GM18951 (cell line): ENCODE measurements at regions not wholly inside any gene's neighbourhood (a gene's known extent, or its start where the extent isn't known, plus 50 kb on each side); places are given as distances from the start of the nearest gene placed in this dataset.
"Not testable (repeated sequence)": the region's sequence is repeated elsewhere in the genome, so short reads cannot be mapped to it uniquely, and the experiment has no call there.

Experiments used
- POLR2A ChIP-seq: IDR thresholded peaks from 4 replicates; pipeline ENCODE4 v1.6.1; 2011; ENCODE audit warnings: mild to moderate bottlenecking; ENCODE audit not compliant: insufficient read length, insufficient read depth; ENCODE audit errors: extremely low read depth
- in situ Hi-C: fragments of 300-500 bp; cut with MboI; formaldehyde crosslinking; loops from one replicate; pipeline ENCODE4 v1.12.0; 2022; ENCODE audit warnings: low sequenced_read_pairs, mixed read lengths, inconsistent platforms; ENCODE audit not compliant: unreplicated experiment

- no peak for TF ChIP-seq POLR2A
- in situ Hi-C loops = no loop called here
These were observed 582.9 kb upstream of the ANKRD30A start for GRCh38 chr10:36542493-36542892.

GRCh38 chr10:36540611-36541010 lies 584.8 kb upstream of the ANKRD30A start:
- in situ Hi-C loops = no loop called here
- TF ChIP-seq POLR2A = no peak

GRCh38 chr10:36538953-36539586 lies 586.3 kb upstream of the ANKRD30A start:
- TF ChIP-seq POLR2A = no peak
- in situ Hi-C loops = no loop called here

- in situ Hi-C loops = no loop called here
- no peak for TF ChIP-seq POLR2A
These were observed 590.9 kb upstream of the ANKRD30A start for GRCh38 chr10:36534471-36535002.

GRCh38 chr10:36533861-36534260 lies 591.5 kb upstream of the ANKRD30A start:
- in situ Hi-C loops = no loop called here
- TF ChIP-seq POLR2A = no peak

- no peak for TF ChIP-seq POLR2A
- in situ Hi-C loops = no loop called here
These were observed 592.1 kb upstream of the ANKRD30A start for GRCh38 chr10:36533316-36533715.

GRCh38 chr10:36531621-36532020 lies 593.8 kb upstream of the ANKRD30A start:
- no peak for TF ChIP-seq POLR2A
- in situ Hi-C loops = no loop called here

- TF ChIP-seq POLR2A = no peak
- in situ Hi-C loops = no loop called here
These were observed 599.4 kb upstream of the ANKRD30A start for GRCh38 chr10:36526033-36526432.

GRCh38 chr10:36524126-36524525 lies 601.3 kb upstream of the ANKRD30A start:
- in situ Hi-C loops = not testable (repeated sequence)

GRCh38 chr10:36519909-36520308 lies 605.5 kb upstream of the ANKRD30A start:
- in situ Hi-C loops = no loop called here
- no peak for TF ChIP-seq POLR2A

- no peak for TF ChIP-seq POLR2A
- in situ Hi-C loops = no loop called here
These were observed 609.1 kb upstream of the ANKRD30A start for GRCh38 chr10:36516281-36516680.

GRCh38 chr10:36515319-36515718 lies 610.1 kb upstream of the ANKRD30A start:
- in situ Hi-C loops = no loop called here
- TF ChIP-seq POLR2A = no peak

- in situ Hi-C loops = no loop called here
These were observed 617.7 kb upstream of the ANKRD30A start for GRCh38 chr10:36507715-36508114.

GRCh38 chr10:36506697-36507496 lies 618.5 kb upstream of the ANKRD30A start:
- TF ChIP-seq POLR2A = no peak
- in situ Hi-C loops = no loop called here

More at GRCh38 chr10:36507715-36508114, 617.7 kb upstream of the ANKRD30A start:
- no peak for TF ChIP-seq POLR2A
